ENCODE measurements at regions not wholly inside any gene's neighbourhood (a gene's known extent, or its start where the extent isn't known, plus 50 kb on each side); places are given as distances from the start of the nearest gene placed in this dataset.
A peak's percentile ranks its signal among the peaks of the same experiment; 100 is the strongest.

DNA sequence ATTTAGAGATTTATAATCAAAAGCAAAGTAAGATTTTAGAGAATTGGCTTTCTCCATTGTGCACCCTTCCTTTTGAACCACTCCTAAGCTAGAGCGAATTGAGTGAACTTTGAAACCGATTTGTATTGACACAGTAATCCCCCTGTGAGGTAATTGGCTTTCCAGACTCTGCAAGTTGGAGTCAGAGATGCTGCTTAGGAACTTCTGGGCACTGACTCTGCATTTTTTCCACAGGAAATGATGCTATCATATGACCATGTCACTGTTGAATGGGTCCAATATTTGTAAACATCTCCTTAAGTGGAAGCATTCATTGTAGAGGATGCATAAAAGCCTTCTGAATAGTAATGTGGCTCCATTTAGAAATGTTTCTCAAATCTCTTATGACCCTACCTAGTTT lies 394.4 kb upstream of the ZNF608 start:
- peak; percentile 75 for DNase-seq

DNA sequence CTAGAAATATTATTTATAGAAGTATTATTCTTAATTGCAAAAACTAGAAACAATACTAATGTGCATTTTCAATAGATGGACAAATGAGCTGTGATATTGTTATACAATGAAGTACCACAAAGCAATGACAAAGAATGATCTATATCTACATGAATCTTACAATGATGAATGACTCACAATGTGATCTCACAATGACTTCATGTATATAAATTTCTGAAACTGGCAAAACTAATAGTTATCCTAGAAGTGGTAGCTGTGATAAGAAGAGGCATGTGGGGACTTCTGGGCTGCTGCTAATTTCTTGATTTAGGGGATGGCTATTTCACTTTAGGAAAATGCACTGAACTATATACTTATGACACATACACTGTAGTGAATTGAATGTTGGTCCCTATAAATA lies 396.0 kb upstream of the ZNF608 start:
- no peak for DNase-seq

DNA sequence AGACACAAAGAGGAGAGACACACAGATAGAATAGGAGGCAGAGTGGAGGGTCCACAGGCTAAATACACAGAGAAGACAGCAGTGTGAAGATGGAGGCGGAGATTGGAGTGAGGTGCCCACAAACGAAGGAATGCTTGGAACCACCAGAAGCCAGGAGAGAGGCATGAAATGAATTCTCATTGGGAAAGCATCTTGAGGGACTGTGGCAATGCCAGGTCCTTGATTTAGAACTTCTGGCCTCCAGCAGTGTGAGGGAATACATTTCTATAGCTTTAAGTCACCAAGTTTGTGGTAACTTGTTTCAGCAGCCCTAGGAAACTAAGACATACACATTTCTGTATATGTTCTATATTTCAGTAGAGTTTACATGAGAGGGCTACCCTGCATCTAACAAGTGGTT lies 396.6 kb upstream of the ZNF608 start:
- DNase-seq, result no peak

DNA sequence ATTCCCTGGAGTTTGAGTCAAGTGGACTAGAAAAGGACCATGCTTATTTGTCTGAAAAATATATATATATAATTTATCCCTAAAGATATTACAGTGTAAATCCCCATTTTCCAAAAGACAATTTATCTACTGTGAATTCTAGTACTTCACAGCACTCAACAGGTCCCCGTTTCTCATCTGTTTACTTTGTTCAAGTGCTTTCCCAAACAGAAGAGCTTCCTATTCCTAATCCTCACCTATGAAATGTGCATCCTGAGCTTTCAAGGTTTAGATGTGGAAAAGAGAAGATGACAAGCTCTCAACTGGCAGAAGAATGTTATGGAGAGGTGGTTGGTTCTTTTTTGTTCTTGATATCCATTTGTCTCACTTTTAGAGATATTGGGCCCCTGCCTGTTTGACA lies 401.6 kb upstream of the ZNF608 start:
- no peak for DNase-seq

DNA sequence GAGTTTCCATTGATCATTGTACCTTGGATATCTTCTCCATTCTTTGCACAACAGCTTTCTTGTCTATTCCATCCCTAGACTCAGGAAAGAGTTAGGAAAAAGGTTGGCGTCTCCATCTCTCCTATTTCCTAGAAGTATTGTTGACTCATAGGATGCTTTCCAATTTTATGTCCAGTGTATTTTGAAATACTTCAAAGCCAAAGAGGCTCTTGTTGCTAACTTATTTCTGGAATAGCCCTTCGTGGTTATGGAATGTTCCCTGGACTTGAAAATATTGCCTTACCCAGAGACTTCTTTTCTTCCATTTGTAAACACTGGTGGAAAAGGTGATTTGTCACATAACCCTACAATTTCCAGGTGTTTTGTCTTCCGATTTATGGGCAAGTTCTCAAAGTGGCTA lies 402.3 kb upstream of the ZNF608 start:
- peak; percentile 38 for DNase-seq

DNA sequence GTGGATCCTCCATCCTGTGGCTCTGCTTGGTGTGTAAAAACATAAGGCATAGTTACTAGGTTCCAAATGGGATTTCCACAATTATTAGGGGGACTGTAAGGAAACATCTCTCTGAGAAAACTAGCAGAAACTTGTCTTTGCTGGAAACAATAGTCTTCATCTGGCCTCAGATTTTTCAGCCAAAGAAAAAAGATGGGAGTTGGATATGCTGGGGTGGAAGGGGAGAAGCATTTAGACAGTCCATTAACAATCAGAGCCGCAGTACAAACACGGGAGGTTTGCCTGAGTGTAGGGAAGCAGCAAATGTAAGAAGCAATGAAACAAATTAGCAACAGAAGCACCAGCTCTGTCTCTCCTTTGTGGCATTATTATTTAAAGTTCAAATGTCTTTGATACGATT lies 402.7 kb upstream of the ZNF608 start:
- peak; percentile 44 for DNase-seq

DNA sequence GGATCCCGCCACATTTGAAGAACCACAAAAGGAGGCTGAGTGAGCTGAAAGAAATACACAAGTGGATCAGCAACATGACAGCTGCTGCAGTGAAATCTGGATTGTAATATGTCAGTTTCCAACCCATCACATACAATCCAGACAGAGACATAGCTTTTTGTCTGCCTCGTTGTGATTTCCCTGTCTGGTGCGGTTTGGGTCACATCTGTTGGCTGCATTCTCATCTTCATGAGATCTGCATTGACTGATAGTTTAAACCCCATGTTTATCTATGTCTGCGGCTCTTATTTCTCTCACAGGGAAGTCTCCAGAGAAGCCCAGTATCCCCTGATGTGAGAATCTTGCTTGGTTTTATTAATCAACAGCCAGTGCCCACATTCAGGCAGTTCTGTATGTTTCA lies 403.1 kb upstream of the ZNF608 start:
- DNase-seq, result peak; percentile 71

DNA sequence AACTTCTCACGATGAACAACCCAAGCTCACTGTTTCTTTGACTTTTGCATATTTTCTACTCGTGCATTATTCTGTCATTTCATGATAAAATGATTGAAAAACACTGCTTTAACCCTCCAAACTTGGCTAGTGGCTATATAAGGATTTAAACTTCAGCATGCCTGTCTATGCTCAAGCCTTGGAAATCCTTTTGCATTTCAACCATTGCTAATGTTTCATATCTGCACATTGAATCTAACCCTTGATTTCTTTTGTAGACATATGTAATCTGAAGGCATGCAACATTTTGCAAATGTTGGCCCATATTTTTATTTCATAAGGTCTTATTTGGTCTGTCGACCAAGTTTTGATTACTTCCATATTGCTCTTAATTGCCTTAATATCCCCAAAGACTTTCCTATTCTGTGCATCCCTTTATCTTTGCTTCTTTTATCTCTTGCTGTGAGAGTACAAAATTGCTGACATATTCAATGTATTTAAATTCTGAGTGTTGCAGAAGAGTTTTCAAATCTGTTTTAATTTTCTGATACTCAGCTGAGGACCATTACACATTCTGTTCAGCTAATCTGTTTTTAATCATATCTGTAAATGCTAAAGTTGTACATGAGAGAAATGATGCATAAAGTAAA lies 403.7 kb upstream of the ZNF608 start:
- DNase-seq, result peak; percentile 66

DNA sequence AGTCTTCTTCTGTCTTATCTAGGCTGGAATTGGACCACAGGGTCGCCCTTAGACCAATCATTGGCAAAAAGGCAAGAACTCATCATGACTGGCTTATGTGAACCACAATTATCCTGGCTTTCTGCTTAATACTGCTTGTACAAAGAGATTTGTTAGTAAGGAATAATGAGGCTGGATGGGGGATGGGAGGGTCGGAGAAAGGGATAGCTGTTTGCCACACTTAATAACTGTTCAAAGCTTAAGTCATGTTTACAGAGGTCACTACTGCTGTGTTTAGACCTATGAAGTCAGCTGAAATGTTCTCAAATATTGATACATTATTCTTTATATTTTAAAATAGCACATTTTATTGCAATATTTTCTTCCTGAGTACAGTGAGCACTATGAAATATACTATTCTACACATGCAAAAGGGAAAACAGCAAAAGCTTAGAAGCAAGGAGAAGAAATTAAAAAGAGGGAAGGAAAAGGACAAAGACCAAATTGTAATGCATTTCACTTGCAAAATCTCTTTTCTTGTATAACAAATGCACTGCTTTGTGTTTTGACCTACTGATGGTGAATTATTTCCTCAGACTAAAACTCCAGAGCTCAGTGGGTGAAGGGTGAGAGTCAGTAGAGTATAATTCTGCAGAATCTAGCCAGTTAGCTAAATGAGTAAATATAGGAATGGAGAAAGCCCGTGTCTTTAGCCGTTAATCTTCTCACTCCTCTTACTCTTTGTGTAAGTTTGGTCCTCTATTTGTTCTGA lies 404.9 kb upstream of the ZNF608 start:
- DNase-seq, result no peak

DNA sequence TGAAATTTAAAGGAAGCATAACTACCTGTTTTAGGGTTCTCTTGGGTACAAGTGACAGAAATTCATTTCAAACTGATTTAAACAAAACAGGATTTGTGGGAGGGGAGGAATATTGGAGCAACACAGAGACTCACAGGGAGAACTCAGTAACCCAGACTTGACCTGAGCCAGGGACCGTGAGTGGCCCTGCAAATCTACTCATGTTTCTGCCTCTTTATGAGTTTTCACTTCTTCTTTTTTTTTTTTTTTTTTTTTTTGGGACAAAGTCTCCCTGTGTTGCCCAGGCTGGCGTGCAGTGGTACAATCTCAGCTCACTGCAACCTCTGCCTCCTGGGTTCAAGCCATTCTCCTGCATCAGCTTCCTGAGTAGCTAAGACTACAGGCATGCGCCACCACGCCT lies 405.6 kb upstream of the ZNF608 start:
- DNase-seq, result no peak

DNA sequence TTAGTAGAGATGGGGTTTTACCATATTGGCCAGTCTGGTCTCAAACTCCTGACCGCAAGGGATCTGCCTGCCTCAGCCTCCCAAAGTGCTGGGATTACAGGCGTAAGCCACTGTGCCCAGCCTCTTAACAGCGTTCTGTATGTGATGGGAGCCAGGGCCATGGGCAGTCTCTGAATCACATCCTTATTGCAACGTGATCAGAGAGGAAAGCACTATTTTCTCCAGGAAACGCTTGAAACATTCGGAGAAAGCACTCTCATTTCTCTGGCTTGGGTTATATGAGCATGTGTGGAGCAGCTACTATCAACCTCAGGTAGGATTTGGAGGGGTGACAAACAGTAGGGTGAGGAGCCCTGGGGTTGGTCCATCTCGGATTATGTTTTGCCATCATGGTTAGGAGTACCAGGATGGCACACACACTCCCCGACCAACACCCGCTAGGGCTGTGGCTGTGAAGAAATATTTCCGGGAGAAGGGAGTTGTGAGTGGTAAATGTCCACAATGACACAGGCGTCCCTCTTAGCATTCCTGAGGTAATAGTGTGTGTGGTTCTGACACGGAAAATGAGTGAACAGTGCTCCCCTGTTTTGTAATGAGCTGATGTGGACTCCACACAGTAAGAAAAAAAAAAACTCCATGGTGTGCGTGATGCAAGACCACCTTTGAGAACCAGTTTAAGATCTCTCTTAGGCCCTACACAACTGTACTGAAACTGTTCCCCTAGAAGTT lies 406.2 kb upstream of the ZNF608 start:
- DNase-seq, result no peak

DNA sequence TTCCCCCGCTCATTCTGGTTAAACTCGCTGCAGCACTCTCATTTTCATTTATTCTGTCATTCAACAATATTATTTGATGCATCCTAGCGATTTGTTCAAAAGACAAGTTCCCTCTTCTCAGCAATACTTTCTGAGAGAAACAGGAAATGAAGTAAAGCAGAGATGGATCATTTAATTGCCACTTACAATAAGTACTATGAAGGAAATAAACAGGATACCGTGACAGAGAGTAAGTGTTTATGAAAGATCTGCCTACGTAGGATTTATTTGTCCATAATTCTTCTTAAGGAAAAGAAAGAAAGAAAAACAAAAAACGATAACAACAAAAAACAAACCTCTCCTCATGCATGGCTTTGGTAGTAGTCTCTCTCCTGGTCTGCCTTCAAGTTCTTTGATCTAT lies 406.8 kb upstream of the ZNF608 start:
- DNase-seq, result no peak

DNA sequence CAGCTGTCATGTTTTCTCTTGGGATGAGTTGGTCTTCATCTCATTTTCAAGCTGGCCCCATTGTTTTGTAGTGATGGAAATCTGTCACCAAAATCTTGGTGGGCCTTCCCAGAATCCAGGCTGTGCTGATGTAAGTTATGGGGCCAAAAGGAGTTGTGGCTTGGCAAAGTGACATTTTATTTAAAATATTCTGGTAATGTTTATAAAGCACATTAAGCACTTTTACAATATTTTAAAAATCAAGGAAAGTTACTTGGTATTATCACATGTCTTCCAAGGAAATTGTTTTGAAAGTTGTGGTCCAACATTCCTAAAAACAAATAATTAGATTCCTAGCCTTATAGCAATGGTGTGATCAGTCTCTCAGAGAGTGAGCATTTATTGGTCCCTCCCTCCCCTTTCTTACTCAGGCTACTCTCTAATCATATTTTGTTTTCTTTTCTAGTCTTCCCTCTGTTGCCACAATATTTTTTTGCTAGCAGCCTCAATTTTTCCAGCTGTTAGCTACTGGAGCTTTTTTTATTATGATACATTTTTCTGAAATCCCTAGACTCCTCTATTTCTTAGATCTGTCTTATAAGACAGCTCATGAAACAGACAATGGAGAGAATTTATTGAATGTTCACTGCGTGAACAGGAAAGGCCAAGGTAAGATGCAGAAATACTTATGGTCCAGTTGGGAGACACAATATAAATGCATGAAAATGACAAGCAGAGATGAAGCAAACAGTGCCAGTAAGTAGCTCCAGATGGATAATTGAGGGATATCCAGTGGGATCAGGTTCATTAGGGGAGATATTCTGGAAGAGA lies 408.1 kb upstream of the ZNF608 start:
- peak; percentile 31 for DNase-seq

DNA sequence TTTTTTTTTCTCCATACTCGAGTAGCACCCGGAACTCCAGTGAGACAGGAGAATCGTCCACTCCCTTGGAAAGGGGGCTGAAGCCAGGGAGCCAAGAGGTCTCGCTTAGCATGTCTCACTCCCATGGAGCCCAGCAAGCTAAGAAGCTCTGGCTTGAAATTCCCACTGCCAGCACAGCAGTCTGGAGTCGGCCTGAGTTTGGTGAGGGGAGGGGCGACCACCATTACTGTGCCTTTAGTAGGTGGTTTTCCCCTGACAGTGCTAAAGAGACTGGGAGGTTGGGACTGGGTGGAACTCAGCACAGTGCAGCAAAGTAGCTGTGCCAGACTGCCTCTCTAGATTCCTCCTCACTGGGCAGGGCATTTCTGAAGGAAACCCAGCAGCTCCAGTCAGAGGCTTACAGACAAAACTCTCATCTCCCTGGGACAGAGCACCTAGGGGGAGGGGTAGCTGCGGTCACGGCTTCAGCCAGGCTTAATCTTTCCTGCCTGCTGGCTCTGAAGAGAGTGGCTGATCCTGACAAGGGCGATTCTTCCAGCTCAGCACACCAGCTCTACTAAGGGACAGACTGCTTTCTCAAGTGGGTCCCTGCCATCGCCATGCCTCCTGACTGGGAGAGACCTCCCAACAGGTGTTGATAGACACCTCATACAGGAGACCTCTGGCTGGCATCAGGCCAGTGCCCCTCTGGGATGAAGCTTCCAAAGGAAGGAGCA lies 414.5 kb upstream of the ZNF608 start:
- no peak for DNase-seq

DNA sequence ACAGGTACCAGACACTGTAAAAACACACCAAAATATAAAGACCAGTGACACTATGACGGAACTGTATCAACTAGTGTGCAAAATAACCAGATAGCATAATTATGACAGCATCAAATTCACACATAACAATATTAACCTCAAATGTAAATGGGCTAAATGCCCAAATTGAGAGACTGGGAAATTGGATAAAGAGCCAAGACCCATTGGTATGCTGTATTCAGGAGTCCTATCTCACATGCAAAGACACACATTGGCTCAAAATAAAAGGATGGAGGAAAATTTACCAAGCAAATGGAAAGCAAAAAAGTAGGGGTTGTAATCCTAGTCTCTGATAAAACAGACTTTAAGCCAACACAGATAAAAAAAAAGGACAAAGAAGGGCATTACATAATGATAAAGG lies 416.3 kb upstream of the ZNF608 start:
- DNase-seq, result no peak

DNA sequence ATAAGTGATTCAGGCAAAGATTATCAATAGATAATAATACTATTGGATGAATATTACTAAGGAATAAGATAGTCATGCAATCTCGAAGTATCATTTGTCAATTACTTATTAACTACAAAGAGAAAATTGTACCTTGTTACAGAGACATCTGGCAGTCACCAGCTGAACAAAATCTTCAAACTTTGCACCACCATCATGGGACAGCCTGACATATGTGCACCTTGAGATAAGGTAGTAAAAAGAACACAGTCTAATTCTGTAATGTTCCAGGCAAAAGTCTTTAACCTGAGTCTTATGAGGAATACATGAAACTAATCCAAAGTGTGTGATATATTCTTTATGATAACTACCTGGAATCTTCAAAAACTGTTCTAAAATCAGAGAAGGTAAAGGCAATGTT lies 423.0 kb upstream of the ZNF608 start:
- no peak for DNase-seq

DNA sequence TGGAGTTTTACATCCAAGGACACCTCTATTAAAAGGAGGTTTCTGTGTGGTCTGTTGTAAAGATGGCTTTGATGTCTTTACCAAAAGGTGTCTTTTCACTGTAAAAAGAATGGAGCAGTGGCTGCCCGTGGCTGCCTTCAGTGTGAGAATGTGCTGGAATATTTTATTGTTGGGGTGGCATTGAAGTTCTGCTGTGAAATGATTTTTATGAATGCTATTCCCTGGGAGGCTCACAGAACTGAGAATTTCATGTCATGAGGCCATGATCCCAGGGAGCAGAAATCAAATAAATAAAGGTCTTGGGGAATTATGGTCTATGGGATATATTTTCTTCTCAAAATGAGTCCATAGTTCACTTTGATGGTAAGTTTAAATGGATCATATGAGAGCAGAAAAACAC lies 425.2 kb upstream of the ZNF608 start:
- DNase-seq, result no peak

DNA sequence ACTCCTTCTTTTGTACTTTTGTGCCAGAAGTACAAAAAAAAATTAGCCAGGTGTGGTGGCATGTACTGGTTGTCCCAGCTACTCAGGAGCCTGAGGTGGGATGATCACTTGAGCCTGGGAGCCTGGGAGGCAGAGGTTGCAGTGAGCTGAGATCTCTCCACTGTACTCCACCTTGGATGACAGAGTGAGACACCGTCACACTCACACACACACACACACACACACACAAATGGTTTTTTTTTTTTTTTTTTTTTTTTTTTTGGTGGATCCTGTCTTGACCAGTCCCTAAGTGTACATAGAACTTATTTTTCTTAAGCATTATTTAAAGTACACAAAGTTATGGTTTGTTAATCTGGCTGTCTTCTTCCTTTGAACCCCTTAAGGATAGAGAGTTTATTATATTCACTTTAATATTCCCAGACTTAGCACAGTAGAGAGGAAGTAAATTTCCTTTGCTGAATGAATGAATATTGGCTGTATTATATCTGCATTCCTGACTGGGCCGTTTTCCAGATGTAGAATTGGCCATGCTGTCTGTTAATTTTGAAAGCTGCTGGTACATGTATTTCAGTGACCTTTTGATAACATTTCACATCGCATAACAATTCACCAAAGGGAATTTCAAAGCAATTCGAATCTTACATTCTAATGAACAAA lies 429.0 kb upstream of the ZNF608 start:
- DNase-seq, result no peak

DNA sequence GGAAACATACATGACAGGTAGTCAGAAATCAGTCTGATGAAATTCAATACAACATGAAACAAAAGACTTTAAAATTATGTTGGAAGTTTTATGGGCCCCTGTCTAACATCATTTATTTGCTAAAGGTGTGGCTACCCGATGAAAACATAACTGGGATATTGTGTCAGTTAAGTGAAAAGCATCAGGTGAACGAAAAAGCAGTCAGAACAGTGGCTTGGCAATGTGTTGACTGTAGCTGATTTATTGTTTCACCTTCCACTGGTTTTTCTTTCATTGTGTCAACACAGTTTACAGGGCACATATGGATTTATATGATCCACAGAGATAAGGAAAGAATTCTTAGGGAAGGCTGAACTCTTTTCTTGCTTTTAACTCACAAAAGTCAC lies 429.6 kb upstream of the ZNF608 start:
- no peak for DNase-seq

DNA sequence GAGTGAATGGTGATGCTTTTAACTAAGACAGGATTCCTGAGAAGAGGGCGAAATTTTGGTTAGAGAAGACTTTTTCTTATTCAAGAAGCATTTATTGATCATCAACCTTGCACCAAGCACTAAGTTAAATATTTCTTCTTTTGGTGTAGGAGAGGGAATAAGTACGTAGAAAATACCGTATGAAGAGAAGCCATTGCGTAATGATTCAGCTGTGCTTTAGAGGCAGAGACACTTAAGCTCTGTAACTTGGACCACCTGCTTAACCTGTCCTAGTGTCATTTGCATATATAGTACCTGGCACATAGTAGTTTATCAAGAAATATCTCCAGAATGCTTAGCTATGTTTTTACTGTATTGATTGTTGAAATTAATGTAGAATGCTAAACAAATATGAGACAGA lies 430.9 kb upstream of the ZNF608 start:
- DNase-seq, result no peak

DNA sequence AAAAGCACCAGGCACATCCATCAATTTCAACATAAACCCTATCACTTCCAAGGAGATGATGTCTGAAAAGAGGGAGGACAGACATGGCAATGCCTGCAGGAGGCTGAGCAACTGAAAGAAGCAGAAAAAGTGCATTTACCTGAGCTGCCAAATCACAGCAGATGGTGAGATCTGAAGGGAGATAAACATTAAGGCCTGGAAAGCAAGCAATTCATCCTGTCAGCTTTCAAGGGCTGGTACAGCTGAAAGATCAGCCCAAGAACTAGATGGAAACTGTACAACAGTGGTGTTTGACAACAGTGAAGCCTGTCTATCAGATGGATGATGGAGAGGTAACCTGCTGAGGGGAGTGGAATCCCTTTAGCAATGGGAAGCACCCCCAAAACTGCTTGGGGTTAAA lies 433.2 kb upstream of the ZNF608 start:
- no peak for DNase-seq

Data from tongue (tissue), 1 donor.